ENCODE measurements at regions not wholly inside any gene's neighbourhood (a gene's known extent, or its start where the extent isn't known, plus 50 kb on each side); places are given as distances from the start of the nearest gene placed in this dataset.

GRCh38 chr11:71334191-71334590 is 81.8 kb upstream of the SHANK2 start:
- intact Hi-C loops (cut with micrococcal nuclease) (no loop called here), in situ Hi-C loops (cut with MboI) (no loop called here)
- FAIRE-seq (no peak), DNase-seq (ENCODE audit: extremely low read depth in 1 of 4, low spot score in 3 of 4) (no peak), ATAC-seq (no peak)
- TF ChIP-seq, protein P1, sequence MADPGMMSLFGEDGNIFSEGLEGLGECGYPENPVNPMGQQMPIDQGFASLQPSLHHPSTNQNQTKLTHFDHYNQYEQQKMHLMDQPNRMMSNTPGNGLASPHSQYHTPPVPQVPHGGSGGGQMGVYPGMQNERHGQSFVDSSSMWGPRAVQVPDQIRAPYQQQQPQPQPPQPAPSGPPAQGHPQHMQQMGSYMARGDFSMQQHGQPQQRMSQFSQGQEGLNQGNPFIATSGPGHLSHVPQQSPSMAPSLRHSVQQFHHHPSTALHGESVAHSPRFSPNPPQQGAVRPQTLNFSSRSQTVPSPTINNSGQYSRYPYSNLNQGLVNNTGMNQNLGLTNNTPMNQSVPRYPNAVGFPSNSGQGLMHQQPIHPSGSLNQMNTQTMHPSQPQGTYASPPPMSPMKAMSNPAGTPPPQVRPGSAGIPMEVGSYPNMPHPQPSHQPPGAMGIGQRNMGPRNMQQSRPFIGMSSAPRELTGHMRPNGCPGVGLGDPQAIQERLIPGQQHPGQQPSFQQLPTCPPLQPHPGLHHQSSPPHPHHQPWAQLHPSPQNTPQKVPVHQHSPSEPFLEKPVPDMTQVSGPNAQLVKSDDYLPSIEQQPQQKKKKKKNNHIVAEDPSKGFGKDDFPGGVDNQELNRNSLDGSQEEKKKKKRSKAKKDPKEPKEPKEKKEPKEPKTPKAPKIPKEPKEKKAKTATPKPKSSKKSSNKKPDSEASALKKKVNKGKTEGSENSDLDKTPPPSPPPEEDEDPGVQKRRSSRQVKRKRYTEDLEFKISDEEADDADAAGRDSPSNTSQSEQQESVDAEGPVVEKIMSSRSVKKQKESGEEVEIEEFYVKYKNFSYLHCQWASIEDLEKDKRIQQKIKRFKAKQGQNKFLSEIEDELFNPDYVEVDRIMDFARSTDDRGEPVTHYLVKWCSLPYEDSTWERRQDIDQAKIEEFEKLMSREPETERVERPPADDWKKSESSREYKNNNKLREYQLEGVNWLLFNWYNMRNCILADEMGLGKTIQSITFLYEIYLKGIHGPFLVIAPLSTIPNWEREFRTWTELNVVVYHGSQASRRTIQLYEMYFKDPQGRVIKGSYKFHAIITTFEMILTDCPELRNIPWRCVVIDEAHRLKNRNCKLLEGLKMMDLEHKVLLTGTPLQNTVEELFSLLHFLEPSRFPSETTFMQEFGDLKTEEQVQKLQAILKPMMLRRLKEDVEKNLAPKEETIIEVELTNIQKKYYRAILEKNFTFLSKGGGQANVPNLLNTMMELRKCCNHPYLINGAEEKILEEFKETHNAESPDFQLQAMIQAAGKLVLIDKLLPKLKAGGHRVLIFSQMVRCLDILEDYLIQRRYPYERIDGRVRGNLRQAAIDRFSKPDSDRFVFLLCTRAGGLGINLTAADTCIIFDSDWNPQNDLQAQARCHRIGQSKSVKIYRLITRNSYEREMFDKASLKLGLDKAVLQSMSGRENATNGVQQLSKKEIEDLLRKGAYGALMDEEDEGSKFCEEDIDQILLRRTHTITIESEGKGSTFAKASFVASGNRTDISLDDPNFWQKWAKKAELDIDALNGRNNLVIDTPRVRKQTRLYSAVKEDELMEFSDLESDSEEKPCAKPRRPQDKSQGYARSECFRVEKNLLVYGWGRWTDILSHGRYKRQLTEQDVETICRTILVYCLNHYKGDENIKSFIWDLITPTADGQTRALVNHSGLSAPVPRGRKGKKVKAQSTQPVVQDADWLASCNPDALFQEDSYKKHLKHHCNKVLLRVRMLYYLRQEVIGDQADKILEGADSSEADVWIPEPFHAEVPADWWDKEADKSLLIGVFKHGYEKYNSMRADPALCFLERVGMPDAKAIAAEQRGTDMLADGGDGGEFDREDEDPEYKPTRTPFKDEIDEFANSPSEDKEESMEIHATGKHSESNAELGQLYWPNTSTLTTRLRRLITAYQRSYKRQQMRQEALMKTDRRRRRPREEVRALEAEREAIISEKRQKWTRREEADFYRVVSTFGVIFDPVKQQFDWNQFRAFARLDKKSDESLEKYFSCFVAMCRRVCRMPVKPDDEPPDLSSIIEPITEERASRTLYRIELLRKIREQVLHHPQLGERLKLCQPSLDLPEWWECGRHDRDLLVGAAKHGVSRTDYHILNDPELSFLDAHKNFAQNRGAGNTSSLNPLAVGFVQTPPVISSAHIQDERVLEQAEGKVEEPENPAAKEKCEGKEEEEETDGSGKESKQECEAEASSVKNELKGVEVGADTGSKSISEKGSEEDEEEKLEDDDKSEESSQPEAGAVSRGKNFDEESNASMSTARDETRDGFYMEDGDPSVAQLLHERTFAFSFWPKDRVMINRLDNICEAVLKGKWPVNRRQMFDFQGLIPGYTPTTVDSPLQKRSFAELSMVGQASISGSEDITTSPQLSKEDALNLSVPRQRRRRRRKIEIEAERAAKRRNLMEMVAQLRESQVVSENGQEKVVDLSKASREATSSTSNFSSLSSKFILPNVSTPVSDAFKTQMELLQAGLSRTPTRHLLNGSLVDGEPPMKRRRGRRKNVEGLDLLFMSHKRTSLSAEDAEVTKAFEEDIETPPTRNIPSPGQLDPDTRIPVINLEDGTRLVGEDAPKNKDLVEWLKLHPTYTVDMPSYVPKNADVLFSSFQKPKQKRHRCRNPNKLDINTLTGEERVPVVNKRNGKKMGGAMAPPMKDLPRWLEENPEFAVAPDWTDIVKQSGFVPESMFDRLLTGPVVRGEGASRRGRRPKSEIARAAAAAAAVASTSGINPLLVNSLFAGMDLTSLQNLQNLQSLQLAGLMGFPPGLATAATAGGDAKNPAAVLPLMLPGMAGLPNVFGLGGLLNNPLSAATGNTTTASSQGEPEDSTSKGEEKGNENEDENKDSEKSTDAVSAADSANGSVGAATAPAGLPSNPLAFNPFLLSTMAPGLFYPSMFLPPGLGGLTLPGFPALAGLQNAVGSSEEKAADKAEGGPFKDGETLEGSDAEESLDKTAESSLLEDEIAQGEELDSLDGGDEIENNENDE (IDR thresholded peaks at IDR 0.05; ENCODE audit: low read depth, low read length) = no peak
- TF ChIP-seq NR2F6 (CRISPR knock-in tag; IDR thresholded peaks at IDR 0.05) = no peak
- TF ChIP-seq, protein P2, sequence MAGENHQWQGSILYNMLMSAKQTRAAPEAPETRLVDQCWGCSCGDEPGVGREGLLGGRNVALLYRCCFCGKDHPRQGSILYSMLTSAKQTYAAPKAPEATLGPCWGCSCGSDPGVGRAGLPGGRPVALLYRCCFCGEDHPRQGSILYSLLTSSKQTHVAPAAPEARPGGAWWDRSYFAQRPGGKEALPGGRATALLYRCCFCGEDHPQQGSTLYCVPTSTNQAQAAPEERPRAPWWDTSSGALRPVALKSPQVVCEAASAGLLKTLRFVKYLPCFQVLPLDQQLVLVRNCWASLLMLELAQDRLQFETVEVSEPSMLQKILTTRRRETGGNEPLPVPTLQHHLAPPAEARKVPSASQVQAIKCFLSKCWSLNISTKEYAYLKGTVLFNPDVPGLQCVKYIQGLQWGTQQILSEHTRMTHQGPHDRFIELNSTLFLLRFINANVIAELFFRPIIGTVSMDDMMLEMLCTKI (IDR thresholded peaks at IDR 0.05; ENCODE audit: partially characterized antibody) = no peak
- TF ChIP-seq PBX2 (CRISPR knock-in tag; IDR thresholded peaks at IDR 0.05; ENCODE audit: low read depth) = no peak
- TF ChIP-seq PBX2 (tag; conservative IDR thresholded peaks at IDR 0.05; ENCODE audit: low read depth) = no peak
- TF ChIP-seq BRD9 (IDR thresholded peaks at IDR 0.05; ENCODE audit: low read depth, partially characterized antibody) = no peak
- no peak for TF ChIP-seq ZNF384 (IDR thresholded peaks at IDR 0.05; ENCODE audit: low read depth, low read length)
- TF ChIP-seq ZNF12 (CRISPR knock-in tag; IDR thresholded peaks at IDR 0.05) = no peak
- no TSS peak for BruUV-seq (replicated peaks)
- 0% methylated on average over 1 of the region's 1 CpG for WGBS (ENCODE audit: insufficient coverage, low coverage, missing lambda C conversion rate)
- Histone ChIP-seq H3K4me2 (ENCODE audit: insufficient read depth, low read length) (no peak overlapping the region), H4K20me1 (replicated peaks; ENCODE audit: control insufficient read depth, insufficient read depth, low read length) (no peaks in the 10 kb centered on the region), H3K9ac (ENCODE audit: insufficient read depth in 1 of 2, low read depth in 2 of 2, low read length in 2 of 2) (no peak overlapping the region), H3K79me2 (ENCODE audit: control insufficient read depth, insufficient read depth, low read length) (no peaks in the 10 kb centered on the region), H3K27me3 (ENCODE audit: control insufficient read depth in 2 of 2, insufficient read depth in 2 of 2, low read length in 2 of 2) (peaks cover 2 to 3% of the 10 kb centered on the region in 2 experiments; a peak in 4 of 5 replicates), H3K4me1 (replicated peaks in 1 of 2; ENCODE audit: control insufficient read depth in 2 of 2, insufficient read depth in 2 of 2, low read length in 2 of 2) (no peaks in the 10 kb centered on the region), H3K9me1 (ENCODE audit: control insufficient read depth, insufficient read depth, low read length) (no peaks in the 10 kb centered on the region), H3K9me3 (replicated peaks; ENCODE audit: control insufficient read depth, insufficient read depth, low read depth, low read length) (no peaks in the 10 kb centered on the region), H3K4me3 (no peak overlapping the region), H3K36me3 (ENCODE audit: control insufficient read depth, insufficient read depth, low read length) (no peaks in the 10 kb centered on the region), H3K27ac (ENCODE audit: extremely low read depth, low read depth, low read length) (no peak overlapping the region), H2AFZ (ENCODE audit: low read depth, low read length) (no peak overlapping the region)
- ChIA-PET POLR2A (no interaction called here), CTCF (ENCODE audit: low intra/inter-chr PET ratio) (no interaction called here)
